Hepatic stellate cell (primary cell): ENCODE measurements at regions not wholly inside any gene's neighbourhood (a gene's known extent, or its start where the extent isn't known, plus 50 kb on each side); places are given as distances from the start of the nearest gene placed in this dataset.

Source experiments
- DNase-seq: peaks from one replicate; pipeline ENCODE4 v3.0.0; 2011; ENCODE audit warnings: low spot score

DNA sequence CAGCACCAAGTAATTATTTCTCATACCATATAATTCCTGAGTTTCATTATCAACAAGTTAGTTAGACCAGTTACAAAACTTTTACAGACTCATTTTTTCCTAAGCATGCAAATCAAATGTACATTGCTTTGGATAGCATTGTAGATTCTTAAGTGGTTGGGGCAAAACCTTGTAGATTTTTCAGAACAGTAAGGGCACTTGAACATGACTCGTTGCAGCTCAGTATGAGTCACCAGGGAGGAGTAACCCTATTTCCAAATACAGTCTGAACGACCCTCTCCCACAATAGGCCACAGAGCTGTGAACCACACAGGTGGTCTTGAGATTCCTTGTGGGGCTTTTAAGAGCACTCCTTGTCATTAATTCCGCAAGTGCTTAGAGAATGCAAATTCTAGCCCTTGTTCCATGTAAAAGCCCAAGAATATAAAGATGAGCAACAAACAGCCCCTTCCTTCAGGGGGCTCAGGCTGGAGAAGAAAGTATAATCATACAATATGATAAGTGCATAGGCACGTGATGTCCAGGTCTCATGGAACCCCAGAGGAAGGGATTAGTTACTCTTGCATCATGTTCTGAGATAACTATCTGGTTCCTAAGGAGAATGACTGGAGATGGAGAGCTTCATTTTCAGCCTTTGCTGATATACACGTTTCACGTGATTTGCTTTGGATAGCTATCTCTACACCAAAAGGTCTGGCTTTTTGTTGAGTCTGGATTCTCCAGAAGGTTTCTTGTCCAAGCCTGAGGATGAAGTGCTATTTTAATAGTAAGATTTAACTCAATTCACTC, 295.7 kb downstream of the KCNN2 start:
- no peak for DNase-seq

- no peak for DNase-seq
Observed at GRCh38 chr5:114649878-114650277, 288.0 kb downstream of the KCNN2 start.

- no peak for DNase-seq
Observed at GRCh38 chr5:114648940-114649339, 287.1 kb downstream of the KCNN2 start.

DNA sequence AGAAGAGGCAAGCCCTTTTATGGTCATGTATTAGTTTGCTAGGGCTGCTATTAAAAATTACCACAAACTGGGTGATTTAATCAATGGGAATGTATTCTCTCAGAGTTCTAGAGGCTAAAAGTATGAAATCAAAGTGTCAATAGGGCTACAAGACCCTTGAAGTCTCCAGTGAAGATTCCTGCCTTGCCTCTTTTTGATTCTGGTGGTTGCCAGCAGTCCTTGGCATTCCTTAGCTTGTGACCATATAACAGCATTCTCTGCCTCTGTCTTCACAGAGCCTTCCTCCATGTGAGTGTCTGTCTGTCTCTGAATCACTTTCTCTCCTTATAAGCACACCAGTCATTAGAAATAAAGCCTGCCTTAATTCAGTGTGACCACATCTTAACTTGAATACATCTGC, 282.7 kb downstream of the KCNN2 start:
- no peak for DNase-seq

DNA sequence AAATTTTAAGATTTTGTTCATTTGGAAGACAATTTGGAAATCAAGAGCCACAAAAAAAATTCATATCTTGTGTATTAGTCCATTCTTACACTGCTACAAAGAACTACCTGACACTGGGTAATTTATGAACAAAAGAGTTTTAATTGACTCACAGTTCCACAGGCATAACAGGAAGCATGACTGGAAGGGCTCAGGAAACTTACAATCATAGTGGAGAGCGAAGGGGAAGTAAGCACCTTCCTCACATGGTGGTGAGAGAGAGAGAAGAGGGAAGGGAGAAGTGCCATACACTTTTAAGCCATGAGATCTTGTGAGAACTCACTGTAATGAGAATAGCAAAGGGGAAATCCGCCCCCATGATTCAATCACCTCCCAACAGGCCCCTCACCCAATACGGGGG, 274.4 kb downstream of the KCNN2 start:
- no peak for DNase-seq

DNA sequence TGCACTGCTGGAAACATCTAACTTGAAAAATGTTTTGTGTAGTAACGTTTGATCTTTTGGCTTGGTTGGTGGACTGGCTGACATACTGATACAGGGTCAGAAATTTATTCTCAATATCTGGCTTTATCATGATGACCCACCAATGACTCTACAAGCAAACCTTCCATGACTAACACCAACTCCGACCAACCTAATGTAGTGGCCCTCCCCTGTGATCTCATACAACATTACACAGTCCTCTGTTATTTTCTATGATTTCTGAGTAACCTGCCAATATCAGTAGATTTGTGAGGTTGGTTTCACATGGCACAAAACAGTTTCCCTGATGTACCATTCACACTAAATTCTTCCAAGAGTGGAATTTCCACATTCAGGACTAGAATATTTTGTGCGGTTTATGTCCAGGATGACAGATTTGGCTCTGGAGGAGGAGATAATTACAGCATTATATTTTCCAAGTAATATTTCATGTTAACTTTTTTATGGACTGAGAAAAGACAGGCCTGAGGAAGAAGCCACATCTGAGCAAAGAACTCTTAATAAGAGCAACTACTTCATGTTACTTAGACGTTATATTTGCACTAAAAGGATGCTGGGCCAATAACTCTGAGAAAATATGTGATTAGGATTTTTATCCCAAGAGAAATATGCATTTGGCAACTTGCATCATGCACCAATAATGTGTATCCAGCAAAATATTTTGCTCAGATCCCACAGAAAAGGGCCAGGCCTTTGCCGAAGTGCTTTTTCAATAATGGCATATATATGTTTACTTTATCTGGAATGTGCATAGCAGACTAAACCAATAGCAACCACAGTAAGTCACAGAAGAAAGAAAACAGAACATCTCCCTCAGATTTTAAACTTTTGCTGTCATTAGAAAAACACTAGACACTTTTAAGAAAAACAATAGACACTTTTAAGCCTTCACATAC, 273.4 kb downstream of the KCNN2 start:
- no peak for DNase-seq

- no peak for DNase-seq
Observed at GRCh38 chr5:114634517-114634916, 272.6 kb downstream of the KCNN2 start.

GRCh38 chr5:114612406-114612805, 250.5 kb downstream of the KCNN2 start:
- no peak for DNase-seq

GRCh38 chr5:114581136-114581535, 219.3 kb downstream of the KCNN2 start:
- DNase-seq, result no peak

DNA sequence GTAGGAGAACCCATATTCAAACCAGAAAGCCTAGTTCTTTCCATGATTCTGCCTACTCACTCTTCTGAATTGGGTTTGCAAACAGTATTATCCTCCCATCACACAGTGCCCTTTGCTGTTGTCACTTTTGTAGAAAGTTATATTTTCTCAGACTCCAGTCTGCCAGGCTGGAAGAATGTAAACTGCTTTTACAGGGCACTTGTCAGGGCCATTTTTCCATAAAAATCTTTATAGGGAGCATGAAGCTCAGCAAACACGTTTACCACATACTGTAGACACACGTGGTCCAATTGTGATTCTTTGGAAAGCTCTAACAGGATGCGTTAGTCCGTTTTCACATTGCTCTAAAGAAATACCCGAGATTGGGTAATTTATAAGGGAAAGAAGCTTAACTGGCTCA, 204.0 kb downstream of the KCNN2 start:
- no peak for DNase-seq

DNA sequence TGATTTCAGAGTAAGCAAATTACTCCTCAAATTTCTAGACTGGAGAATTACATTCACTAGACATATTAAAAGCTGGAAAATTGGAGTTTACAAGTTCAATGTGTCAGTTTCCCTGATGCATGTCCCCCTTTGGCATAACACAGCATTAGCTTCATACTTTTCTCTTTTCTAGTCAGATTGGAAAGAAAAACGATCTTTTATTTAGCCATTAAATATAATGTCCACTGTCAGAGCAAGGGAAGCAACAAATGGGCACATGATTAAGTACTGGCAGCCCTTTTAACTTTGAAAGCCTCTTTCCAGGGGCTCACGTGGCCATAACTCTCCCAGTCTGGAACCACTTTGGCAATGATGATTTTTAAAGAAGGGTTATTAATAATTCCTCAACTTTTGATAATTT, 203.3 kb downstream of the KCNN2 start:
- no peak for DNase-seq

- DNase-seq, result no peak
Observed at GRCh38 chr5:114561415-114561814, 199.5 kb downstream of the KCNN2 start.
